ENCODE measurements at regions not wholly inside any gene's neighbourhood (a gene's known extent, or its start where the extent isn't known, plus 50 kb on each side); places are given as distances from the start of the nearest gene placed in this dataset.

GRCh38 chrX:69415698-69416097 lies 88.4 kb upstream of the NALF2 start:
- no peak overlapping the region for H3K27ac ChIP-seq (ENCODE audit: low read depth, low read length, poor library complexity, severe bottlenecking)
- no peaks in the 10 kb centered on the region for H3K27me3 ChIP-seq (ENCODE audit: insufficient read depth, low read length)
- no peaks in the 10 kb centered on the region for H3K9me3 ChIP-seq (ENCODE audit: low read length)
- no peaks in the 10 kb centered on the region for H3F3A ChIP-seq (ENCODE audit: insufficient read depth, low read length)
- H3K9ac ChIP-seq (ENCODE audit: low read length), result no peak overlapping the region
- no peak for TF ChIP-seq EZH2 (IDR thresholded peaks at IDR 0.05; ENCODE audit: borderline replicate concordance, low read length)
- TF ChIP-seq, protein P1, sequence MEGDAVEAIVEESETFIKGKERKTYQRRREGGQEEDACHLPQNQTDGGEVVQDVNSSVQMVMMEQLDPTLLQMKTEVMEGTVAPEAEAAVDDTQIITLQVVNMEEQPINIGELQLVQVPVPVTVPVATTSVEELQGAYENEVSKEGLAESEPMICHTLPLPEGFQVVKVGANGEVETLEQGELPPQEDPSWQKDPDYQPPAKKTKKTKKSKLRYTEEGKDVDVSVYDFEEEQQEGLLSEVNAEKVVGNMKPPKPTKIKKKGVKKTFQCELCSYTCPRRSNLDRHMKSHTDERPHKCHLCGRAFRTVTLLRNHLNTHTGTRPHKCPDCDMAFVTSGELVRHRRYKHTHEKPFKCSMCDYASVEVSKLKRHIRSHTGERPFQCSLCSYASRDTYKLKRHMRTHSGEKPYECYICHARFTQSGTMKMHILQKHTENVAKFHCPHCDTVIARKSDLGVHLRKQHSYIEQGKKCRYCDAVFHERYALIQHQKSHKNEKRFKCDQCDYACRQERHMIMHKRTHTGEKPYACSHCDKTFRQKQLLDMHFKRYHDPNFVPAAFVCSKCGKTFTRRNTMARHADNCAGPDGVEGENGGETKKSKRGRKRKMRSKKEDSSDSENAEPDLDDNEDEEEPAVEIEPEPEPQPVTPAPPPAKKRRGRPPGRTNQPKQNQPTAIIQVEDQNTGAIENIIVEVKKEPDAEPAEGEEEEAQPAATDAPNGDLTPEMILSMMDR (IDR thresholded peaks at IDR 0.05; ENCODE audit: low read length), result no peak
- H3K4me3 ChIP-seq (ENCODE audit: low read depth, low read length, poor library complexity, severe bottlenecking), result no peak overlapping the region
- H3K79me2 ChIP-seq (ENCODE audit: insufficient read depth, low read length), result no peaks in the 10 kb centered on the region
- no peak overlapping the region for H2AFZ ChIP-seq (ENCODE audit: low read length)
- H3K9me2 ChIP-seq (ENCODE audit: low read depth, low read length), result no peaks in the 10 kb centered on the region
- H3K4me1 ChIP-seq (ENCODE audit: insufficient read depth, low read length, severe bottlenecking), result no peaks in the 10 kb centered on the region
- no peaks in the 10 kb centered on the region for H4K20me1 ChIP-seq (ENCODE audit: insufficient read depth, low read length)
- H3K4me2 ChIP-seq (ENCODE audit: low read length), result no peak overlapping the region
- H3K36me3 ChIP-seq (ENCODE audit: insufficient read depth, low read length), result no peaks in the 10 kb centered on the region

GRCh38 chrX:69412661-69413060 lies 91.5 kb upstream of the NALF2 start:
- Histone ChIP-seq H3K9me2 (ENCODE audit: low read depth, low read length) (no peaks in the 10 kb centered on the region), H3K9me3 (ENCODE audit: low read length) (no peaks in the 10 kb centered on the region), H4K20me1 (ENCODE audit: insufficient read depth, low read length) (no peaks in the 10 kb centered on the region), H3K4me2 (ENCODE audit: low read length) (no peak overlapping the region), H2AFZ (ENCODE audit: low read length) (no peak overlapping the region), H3K79me2 (ENCODE audit: insufficient read depth, low read length) (no peaks in the 10 kb centered on the region), H3K4me1 (ENCODE audit: insufficient read depth, low read length, severe bottlenecking) (no peaks in the 10 kb centered on the region), H3K9ac (ENCODE audit: low read length) (no peak overlapping the region), H3K27ac (ENCODE audit: low read depth, low read length, poor library complexity, severe bottlenecking) (no peak overlapping the region), H3K27me3 (ENCODE audit: insufficient read depth, low read length) (no peaks in the 10 kb centered on the region), H3K36me3 (ENCODE audit: insufficient read depth, low read length) (no peaks in the 10 kb centered on the region), H3K4me3 (ENCODE audit: low read depth, low read length, poor library complexity, severe bottlenecking) (no peak overlapping the region), H3F3A (ENCODE audit: insufficient read depth, low read length) (no peaks in the 10 kb centered on the region)
- no peak for TF ChIP-seq EZH2 (IDR thresholded peaks at IDR 0.05; ENCODE audit: borderline replicate concordance, low read length)
- TF ChIP-seq, protein P1 (IDR thresholded peaks at IDR 0.05; ENCODE audit: low read length), result no peak

DNA sequence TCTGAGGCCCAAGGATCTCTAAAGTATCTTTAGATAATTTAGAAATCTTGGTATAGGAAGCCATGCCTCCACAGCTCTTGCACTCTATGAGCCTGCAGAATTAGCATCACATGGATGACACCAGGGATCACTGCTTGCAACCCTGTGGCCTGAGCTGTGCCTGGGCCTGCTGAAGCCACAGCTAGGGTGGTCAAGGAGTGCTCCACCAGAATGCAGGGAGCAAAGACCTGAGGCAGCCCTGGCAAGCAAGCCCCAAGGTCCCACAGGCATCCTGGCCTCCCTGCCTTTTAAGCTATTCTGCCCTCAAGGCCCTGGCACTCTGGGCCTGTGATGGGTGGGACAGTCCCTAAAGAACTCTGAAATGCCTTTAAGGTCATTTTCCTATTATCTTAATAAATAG lies 105.2 kb upstream of the NALF2 start:
- no peaks in the 10 kb centered on the region for H3F3A ChIP-seq (ENCODE audit: insufficient read depth, low read length)
- no peaks in the 10 kb centered on the region for H3K9me3 ChIP-seq (ENCODE audit: low read length)
- H3K4me1 ChIP-seq (ENCODE audit: insufficient read depth, low read length, severe bottlenecking), result no peaks in the 10 kb centered on the region
- no peaks in the 10 kb centered on the region for H3K9me2 ChIP-seq (ENCODE audit: low read depth, low read length)
- no peak overlapping the region for H3K4me3 ChIP-seq (ENCODE audit: low read depth, low read length, poor library complexity, severe bottlenecking)
- no peak overlapping the region for H3K4me2 ChIP-seq (ENCODE audit: low read length)
- H3K79me2 ChIP-seq (ENCODE audit: insufficient read depth, low read length), result no peaks in the 10 kb centered on the region
- no peak overlapping the region for H2AFZ ChIP-seq (ENCODE audit: low read length)
- no peak overlapping the region for H3K27ac ChIP-seq (ENCODE audit: low read depth, low read length, poor library complexity, severe bottlenecking)
- H4K20me1 ChIP-seq (ENCODE audit: insufficient read depth, low read length), result no peaks in the 10 kb centered on the region
- H3K36me3 ChIP-seq (ENCODE audit: insufficient read depth, low read length), result no peaks in the 10 kb centered on the region
- H3K9ac ChIP-seq (ENCODE audit: low read length), result no peak overlapping the region
- no peak for TF ChIP-seq EZH2 (IDR thresholded peaks at IDR 0.05; ENCODE audit: borderline replicate concordance, low read length)
- TF ChIP-seq, protein P1 (IDR thresholded peaks at IDR 0.05; ENCODE audit: low read length), result no peak
- no peaks in the 10 kb centered on the region for H3K27me3 ChIP-seq (ENCODE audit: insufficient read depth, low read length)
